AG10803 (cell line): ENCODE measurements at regions not wholly inside any gene's neighbourhood (a gene's known extent, or its start where the extent isn't known, plus 50 kb on each side); places are given as distances from the start of the nearest gene placed in this dataset.
A peak's percentile ranks its signal among the peaks of the same experiment; 100 is the strongest.
"Not testable (repeated sequence)": the region's sequence is repeated elsewhere in the genome, so short reads cannot be mapped to it uniquely, and the experiment has no call there.

Source experiments
- DNase-seq: peaks from one replicate; pipeline ENCODE4 v3.0.0; 2010; ENCODE audit warnings: low read depth
- H3K4me3 ChIP-seq: 2 replicates; pipeline ENCODE4 v1.5.1; 2011; ENCODE audit warnings: mild to moderate bottlenecking, low read length, control low read depth
- TF ChIP-seq, protein P1 (sequence below): conservative IDR thresholded peaks from 2 replicates; pipeline ENCODE4 v1.5.1; 2011; ENCODE audit warnings: mild to moderate bottlenecking, low read length, control low read depth, inconsistent platforms

GRCh38 chr14:25396128-25396527 lies 346.2 kb upstream of the STXBP6 start:
- TF ChIP-seq, protein P1, sequence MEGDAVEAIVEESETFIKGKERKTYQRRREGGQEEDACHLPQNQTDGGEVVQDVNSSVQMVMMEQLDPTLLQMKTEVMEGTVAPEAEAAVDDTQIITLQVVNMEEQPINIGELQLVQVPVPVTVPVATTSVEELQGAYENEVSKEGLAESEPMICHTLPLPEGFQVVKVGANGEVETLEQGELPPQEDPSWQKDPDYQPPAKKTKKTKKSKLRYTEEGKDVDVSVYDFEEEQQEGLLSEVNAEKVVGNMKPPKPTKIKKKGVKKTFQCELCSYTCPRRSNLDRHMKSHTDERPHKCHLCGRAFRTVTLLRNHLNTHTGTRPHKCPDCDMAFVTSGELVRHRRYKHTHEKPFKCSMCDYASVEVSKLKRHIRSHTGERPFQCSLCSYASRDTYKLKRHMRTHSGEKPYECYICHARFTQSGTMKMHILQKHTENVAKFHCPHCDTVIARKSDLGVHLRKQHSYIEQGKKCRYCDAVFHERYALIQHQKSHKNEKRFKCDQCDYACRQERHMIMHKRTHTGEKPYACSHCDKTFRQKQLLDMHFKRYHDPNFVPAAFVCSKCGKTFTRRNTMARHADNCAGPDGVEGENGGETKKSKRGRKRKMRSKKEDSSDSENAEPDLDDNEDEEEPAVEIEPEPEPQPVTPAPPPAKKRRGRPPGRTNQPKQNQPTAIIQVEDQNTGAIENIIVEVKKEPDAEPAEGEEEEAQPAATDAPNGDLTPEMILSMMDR = no peak
- no peak overlapping the region for H3K4me3 ChIP-seq
- no peak for DNase-seq

- DNase-seq = no peak
- TF ChIP-seq, protein P1 = no peak
- H3K4me3 ChIP-seq = no peak overlapping the region
These were observed 344.9 kb upstream of the STXBP6 start for GRCh38 chr14:25394791-25395391.

- TF ChIP-seq, protein P1 = no peak
- DNase-seq = no peak
- H3K4me3 ChIP-seq = no peak overlapping the region
These were observed 344.4 kb upstream of the STXBP6 start for GRCh38 chr14:25394356-25394755.

DNA sequence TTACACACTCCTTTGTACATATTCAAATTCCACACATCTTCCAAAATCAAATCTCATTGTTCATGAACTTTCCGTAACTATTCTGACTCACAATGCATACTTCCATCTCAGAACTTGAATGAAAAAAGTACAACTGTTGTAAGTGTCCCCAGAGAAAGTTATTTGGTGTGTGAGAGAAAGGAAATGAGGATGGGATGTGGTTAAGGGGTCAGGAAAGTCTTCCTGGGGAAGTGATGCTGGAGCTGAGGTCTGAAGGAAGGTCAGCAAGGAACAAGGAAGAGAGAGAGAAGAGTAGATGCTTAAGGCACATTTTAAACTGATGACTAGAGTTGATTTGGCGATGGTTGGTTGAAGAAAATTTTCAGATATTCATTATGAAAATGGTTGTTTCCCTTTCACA lies 340.0 kb upstream of the STXBP6 start:
- TF ChIP-seq, protein P1 = no peak
- DNase-seq = no peak
- no peak overlapping the region for H3K4me3 ChIP-seq

GRCh38 chr14:25381498-25381897 lies 331.6 kb upstream of the STXBP6 start:
- DNase-seq = no peak
- TF ChIP-seq, protein P1 = peak; percentile 22; the same call in 1 of the 2 replicates
- H3K4me3 ChIP-seq = no peak overlapping the region

GRCh38 chr14:25375639-25376038 lies 325.7 kb upstream of the STXBP6 start:
- no peak for DNase-seq
- TF ChIP-seq, protein P1 = no peak
- no peak overlapping the region for H3K4me3 ChIP-seq

DNA sequence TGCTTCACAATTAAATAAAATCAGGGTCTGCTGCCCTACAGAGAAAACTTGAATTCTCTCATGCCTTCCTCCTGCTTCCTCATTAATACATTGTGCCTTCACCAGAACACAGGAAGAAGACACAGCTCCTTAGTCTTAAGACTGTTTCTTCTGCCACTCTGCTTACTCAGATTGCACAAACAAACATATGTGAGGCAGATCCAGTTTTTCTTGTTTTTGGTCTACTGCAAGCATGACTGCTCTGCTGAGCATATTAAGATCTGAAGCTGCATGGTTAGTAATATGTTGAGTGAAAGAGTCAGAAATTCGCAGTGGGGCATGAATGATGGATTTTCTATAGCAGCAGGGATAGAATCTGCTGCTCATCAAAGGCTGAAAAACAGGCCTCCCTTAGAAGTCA lies 321.1 kb upstream of the STXBP6 start:
- H3K4me3 ChIP-seq = no peak overlapping the region
- DNase-seq = no peak
- TF ChIP-seq, protein P1 = no peak

DNA sequence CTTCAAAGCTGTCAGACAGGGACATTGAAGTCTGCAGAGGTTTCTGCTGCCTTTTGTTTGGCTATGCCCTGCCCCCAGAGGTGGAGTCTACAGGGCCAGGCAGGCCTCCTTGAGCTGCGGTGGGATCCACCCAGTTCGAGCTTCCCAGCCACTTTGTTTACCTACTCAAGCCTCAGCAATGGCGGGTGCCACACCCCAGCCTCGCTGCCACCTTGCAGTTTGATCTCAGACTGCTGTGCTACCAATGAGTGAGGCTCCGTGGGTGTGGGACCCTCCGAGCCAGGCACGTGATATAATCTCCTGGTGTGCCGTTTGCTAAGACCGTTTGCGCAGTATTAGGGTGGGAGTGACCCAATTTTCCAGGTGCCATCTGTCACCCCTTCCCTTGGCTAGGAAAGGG lies 320.1 kb upstream of the STXBP6 start:
- not testable (repeated sequence) for H3K4me3 ChIP-seq, DNase-seq
